Skeletal muscle cell (primary cell): ENCODE measurements at regions not wholly inside any gene's neighbourhood (a gene's known extent, or its start where the extent isn't known, plus 50 kb on each side); places are given as distances from the start of the nearest gene placed in this dataset.

Experiments
- DNase-seq: peaks from one replicate; pipeline ENCODE4 v3.0.0-alpha.2; 2010; ENCODE audit warnings: low read depth
- H3K4me3 ChIP-seq: 2 replicates; pipeline ENCODE4 v1.5.1; 2011; ENCODE audit warnings: low read depth, mild to moderate bottlenecking, control low read depth, low read length, moderate library complexity

- H3K4me3 ChIP-seq, result no peak overlapping the region
- no peak for DNase-seq
Observed at GRCh38 chr4:66091786-66092185, 421.5 kb upstream of the EPHA5 start.

DNA sequence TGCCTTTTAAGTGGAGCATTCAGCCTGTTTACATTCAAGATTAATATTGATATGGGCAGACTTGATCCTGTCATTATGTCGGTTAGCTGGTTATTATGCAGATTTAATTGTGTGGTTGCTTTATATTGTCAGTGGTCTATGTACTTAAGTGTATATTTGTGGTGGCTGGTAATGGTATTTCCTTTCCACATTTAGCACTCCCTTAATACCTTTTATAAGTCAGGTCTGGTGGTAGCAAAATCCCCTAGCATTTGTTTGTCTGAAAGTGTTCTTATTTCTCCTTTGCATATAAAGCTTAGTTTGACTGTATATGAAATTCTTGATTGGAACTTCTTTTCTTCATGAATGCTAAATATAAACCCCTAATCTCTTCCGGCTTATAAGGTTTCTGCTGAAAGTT is 403.7 kb upstream of the EPHA5 start:
- DNase-seq, result no peak
- no peak overlapping the region for H3K4me3 ChIP-seq

GRCh38 chr4:66071911-66072310 is 401.6 kb upstream of the EPHA5 start:
- H3K4me3 ChIP-seq, result no peak overlapping the region
- no peak for DNase-seq

GRCh38 chr4:66062921-66063320 is 392.6 kb upstream of the EPHA5 start:
- H3K4me3 ChIP-seq, result no peak overlapping the region
- DNase-seq, result no peak

DNA sequence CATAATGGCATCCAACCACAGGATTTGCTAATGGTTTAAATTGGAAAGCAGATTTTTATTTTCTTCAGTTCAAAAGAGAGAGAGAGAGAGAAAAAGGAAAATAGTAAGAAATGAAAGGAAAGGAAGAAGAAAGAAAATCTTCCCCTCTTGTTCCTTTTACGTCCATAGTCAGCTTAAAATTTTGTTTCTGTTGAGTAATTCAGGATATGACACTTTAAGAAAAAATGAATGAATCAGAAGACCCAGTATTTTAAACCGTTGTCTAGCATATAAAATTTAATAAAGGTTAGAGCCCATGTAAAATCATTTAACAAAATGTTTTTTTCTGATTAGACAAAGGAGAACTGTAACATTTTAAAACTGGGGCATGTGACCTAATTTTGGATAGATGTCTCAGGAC is 391.8 kb upstream of the EPHA5 start:
- peak; percentile 6 for DNase-seq

GRCh38 chr4:66059556-66059955 is 389.3 kb upstream of the EPHA5 start:
- DNase-seq, result no peak
- H3K4me3 ChIP-seq, result no peak overlapping the region

More for the DNA sequence above, 391.8 kb upstream of the EPHA5 start:
- no peak overlapping the region for H3K4me3 ChIP-seq

- DNase-seq, result no peak
- H3K4me3 ChIP-seq, result no peak overlapping the region
Observed at GRCh38 chr4:66059136-66059535, 388.8 kb upstream of the EPHA5 start.

DNA sequence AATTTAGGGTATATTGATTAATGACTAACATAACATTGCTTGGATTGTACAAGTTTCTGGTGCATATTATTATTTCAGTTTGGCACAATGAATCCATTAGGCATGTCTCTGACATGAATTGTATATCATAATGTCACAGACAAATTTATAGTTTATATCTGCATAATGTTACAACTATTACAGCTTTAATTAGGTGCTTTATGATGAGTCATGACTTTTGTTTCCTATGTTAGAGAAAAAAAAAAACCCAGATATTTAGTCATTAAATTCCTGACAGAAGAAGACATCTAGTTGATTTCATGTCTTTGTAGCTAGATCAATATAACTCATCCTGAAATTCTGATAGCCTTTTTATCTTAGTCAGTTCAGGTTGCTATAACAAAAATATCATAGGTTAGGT is 385.7 kb upstream of the EPHA5 start:
- DNase-seq, result no peak
- no peak overlapping the region for H3K4me3 ChIP-seq

DNA sequence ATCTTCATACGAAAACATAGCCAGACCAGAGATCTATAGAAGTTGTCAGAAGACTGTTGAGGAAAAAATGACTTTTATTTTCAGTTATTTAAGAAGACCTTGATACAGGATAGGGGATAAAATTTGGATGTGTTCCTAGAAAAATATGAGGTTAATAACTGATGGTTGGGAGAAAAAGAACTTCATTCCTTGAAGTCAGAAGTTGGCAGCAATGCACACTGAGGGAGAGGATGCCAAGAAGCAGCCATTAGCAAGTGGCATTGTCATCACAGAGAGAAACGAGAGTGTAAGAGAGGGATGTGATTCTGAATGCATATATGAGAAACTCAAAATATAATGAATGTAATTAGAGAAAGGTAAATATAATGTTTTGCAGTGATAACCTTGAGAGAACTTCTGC is 382.1 kb upstream of the EPHA5 start:
- H3K4me3 ChIP-seq, result no peak overlapping the region
- DNase-seq, result no peak

GRCh38 chr4:66048861-66049260 is 378.6 kb upstream of the EPHA5 start:
- H3K4me3 ChIP-seq, result no peak overlapping the region
- DNase-seq, result peak; percentile 42

DNA sequence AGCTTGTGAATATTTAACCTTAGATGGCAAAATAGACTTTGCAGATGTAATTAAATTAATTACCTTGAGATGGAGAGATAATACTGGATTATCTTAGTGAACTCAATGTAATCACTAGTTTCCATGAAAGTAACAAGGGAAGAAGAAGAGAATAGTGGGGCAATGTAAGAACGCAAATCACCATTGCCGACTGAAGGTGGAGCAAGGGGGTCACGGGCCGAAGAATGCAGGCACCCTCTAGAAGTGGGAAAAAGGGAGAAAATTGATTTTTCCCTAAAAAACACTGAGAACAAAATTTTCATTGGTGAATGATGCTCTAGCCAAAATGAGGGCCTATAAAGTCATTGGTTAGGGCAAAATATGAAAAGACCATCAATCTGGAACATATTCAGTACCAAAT is 375.6 kb upstream of the EPHA5 start:
- H3K4me3 ChIP-seq, result no peak overlapping the region
- DNase-seq, result no peak

DNA sequence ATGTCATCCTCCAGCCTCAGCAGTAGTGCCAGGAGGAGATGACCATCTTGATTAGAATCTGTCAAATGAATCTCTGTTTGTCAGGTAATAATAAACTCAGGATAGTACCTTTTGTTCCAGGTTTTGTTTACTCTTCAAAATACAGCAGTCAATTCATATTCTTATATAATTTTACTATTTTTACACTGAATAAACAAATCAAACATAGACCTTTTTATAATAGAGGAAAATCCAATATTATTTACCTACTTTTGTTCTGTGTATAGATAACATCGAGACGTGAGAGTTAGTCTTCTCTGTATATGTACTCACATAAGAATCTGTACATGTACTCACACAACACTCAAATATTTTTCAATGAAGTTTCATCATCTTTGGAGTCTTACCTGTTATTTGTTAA is 365.4 kb upstream of the EPHA5 start:
- no peak for DNase-seq
- H3K4me3 ChIP-seq, result no peak overlapping the region

GRCh38 chr4:66034671-66035070 is 364.4 kb upstream of the EPHA5 start:
- no peak overlapping the region for H3K4me3 ChIP-seq
- no peak for DNase-seq

DNA sequence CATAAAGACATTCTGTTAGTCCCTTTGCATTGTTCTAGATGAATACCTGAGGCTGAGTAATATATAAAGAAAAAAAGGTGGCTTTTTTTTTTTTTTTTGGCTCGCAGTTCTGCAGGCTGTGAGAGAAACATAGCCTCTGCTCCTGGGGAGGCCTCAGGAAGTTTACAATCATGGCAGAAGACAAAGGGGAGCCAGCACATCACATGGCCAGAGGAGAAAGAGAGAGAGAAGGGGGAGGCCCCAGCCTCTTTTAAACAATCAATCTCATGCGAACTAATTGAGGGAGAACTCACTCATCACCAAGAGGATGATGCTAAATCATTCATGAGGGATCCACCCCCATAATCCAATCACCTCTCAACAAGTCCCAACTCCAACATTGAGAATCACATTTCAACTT is 364.0 kb upstream of the EPHA5 start:
- no peak for DNase-seq
- no peak overlapping the region for H3K4me3 ChIP-seq

- DNase-seq, result no peak
- H3K4me3 ChIP-seq, result no peak overlapping the region
Observed at GRCh38 chr4:66032571-66032970, 362.3 kb upstream of the EPHA5 start.

DNA sequence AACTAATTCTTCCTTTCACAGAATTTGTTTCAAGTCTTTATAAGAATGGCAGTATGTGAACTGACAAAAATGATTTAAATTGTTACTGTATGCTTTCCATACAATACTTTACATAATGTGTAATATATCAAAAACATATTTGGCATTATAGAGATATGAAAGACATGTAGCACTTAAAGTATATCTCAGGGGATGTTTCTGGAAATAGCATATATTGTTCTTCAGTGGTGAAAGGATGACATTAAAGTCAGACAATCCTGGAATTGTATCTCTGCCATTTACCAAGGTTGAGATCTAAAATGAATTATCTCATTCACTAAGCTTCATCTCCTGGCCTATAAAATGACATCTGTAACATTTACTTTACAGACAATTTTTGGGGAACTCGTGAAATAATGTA is 358.4 kb upstream of the EPHA5 start:
- no peak for DNase-seq

DNA sequence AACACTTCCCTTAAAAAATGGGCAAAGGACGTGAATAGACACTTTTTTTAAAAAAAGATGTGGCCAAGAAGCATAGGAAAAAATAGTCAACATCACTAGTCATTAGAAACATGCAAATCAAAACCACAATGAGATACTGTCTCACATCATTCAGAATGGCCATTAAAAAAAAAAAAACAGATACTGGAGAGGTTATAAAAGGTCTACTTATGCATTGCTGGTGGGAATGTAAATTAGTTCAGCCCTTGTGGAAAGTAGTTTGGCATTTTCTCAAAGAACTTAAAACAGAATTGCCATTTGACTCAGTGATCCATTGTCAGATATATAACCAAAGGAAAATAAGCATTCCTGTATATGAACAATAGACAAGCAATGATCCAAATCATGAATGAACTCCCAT is 352.8 kb upstream of the EPHA5 start:
- H3K4me3 ChIP-seq, result no peak overlapping the region
- DNase-seq, result no peak

More for the DNA sequence above, 358.4 kb upstream of the EPHA5 start:
- H3K4me3 ChIP-seq, result no peak overlapping the region

GRCh38 chr4:66017671-66018070 is 347.4 kb upstream of the EPHA5 start:
- DNase-seq, result no peak
- H3K4me3 ChIP-seq, result no peak overlapping the region

- no peak for DNase-seq
- H3K4me3 ChIP-seq, result no peak overlapping the region
Observed at GRCh38 chr4:66016240-66016639, 346.0 kb upstream of the EPHA5 start.

DNA sequence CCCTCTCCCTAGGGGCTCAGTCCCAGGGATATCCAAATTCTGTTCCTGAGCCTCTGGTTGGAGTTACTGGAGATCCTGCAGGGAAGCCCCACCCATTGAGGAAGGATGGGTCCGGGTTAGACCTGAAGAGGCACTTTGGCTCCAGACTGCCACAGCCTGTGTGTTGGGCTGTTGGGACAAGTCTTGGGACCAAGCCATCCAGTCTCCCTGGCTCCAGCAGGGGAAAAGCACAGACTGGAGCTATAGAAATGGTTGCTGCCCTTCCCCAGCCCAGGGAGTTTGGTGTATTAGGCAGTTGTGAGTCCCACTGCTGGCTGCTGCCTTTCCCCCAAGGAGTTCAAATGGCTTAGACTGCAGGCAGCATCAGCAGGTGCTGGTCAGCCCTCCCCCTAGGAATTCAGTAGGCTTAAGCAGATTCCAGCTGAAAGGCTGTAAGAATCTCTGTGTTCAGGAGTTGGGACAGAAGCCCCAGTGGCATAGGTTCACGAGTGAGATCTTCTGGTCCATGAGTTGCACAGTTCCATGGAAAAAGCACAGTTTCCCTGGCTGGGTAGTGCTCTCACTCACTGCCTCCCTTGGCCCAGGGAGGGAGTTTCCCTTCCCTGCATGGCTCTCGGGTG is 344.0 kb upstream of the EPHA5 start:
- H3K4me3 ChIP-seq, result no peak overlapping the region
- DNase-seq, result no peak

DNA sequence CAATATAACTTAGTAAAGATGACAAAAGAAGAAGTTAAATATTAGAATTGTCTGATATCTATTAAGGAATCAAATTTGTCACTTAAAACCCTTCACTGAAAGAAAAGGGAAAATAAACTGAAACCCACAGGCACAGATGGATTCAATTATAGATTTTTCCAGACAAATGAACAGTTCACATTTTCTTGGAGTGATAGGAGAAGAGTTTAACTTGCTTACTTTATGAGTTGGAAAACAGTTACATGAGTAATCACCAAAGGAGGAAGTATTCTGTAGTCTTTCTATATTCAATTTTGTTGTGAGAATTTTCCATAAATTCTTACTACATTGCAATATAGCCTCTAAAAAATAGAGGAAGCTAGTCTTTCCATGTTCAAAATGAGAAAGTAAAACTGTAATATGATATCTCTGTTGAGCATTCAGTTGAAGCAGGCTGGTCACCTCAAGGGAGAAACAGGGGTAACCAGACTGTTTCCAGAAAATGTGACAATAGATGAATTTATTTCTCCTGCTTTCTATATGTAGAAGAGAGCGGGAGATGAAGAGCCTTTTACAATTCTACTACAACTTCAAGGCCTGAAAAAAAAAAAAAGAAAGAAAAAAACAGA is 330.3 kb upstream of the EPHA5 start:
- no peak overlapping the region for H3K4me3 ChIP-seq
- DNase-seq, result no peak

DNA sequence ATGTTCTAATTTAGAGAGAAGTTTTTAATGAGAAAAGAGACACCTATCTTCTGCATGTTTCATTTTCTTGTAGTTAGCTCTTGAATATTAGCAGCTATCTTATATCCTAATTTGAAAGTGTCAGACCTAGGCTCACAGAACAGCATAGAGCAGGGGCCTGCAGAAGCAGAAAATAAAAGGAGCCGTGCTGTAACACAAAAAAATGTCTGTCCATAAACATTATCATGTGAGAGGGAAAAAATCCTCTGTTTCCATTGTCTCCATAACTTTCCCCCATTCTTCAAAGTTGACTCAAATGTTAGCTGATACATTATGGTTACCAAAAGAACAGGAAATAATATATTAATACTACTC is 329.2 kb upstream of the EPHA5 start:
- H3K4me3 ChIP-seq, result no peak overlapping the region
- no peak for DNase-seq
